CD14-positive monocyte (primary cell): ENCODE measurements at regions not wholly inside any gene's neighbourhood (a gene's known extent, or its start where the extent isn't known, plus 50 kb on each side); places are given as distances from the start of the nearest gene placed in this dataset.

Experiments
- DNase-seq, 3 donors: peaks; one replicate each; pipeline ENCODE4 v3.0.0-alpha.2; 2011 to 2022
- H2AFZ ChIP-seq: 2 replicates; pipeline ENCODE4 v1.6.0; 2012; ENCODE audit warnings: mild to moderate bottlenecking, low read depth, low read length, inconsistent platforms; ENCODE audit not compliant: insufficient read depth, poor library complexity, severe bottlenecking
- H3K27ac ChIP-seq, 2 donors: 1 replicate in 1 of 2; 2 replicates in 1 of 2; pipeline ENCODE4 v1.5.1; 2012 to 2013; ENCODE audit warnings: low read length in 2 of 2, control low read depth in 1 of 2, inconsistent platforms in 1 of 2, low read depth in 1 of 2, mild to moderate bottlenecking in 1 of 2
- H3K27me3 ChIP-seq, 2 donors: one replicate each; pipeline versions ENCODE4 v1.6.0 to v1.6.1; 2011 to 2013; ENCODE audit warnings: low read length in 2 of 2; ENCODE audit not compliant: control insufficient read depth in 2 of 2, insufficient read depth in 2 of 2
- H3K36me3 ChIP-seq, 2 donors: replicated peaks in 1 of 2; 1 replicate in 1 of 2; 2 replicates in 1 of 2; pipeline versions ENCODE4 v1.5.1 to v1.6.1; 2012 to 2013; ENCODE audit warnings: low read length in 2 of 2, control low read depth in 1 of 2, inconsistent platforms in 1 of 2, mild to moderate bottlenecking in 1 of 2; ENCODE audit not compliant: insufficient read depth in 2 of 2, control insufficient read depth in 1 of 2
- H3K4me1 ChIP-seq, 2 donors: 1 replicate in 1 of 2; 2 replicates in 1 of 2; pipeline versions ENCODE4 v1.5.1 to v1.6.1; 2012 to 2013; ENCODE audit warnings: low read length in 2 of 2, control low read depth in 1 of 2, inconsistent platforms in 1 of 2, mild to moderate bottlenecking in 1 of 2, moderate library complexity in 1 of 2; ENCODE audit not compliant: insufficient read depth in 2 of 2, control insufficient read depth in 1 of 2
- H3K4me2 ChIP-seq: replicated peaks from 2 replicates; pipeline ENCODE3; 2012; ENCODE audit warnings: low read length, moderate library complexity, mild to moderate bottlenecking; ENCODE audit not compliant: poor library complexity, severe bottlenecking; ENCODE audit errors: extremely low read depth
- H3K4me3 ChIP-seq, 3 experiments: fragments of 200-600 bp in 1 of 3; sonication (generic) in 1 of 3; replicated peaks in 1 of 3; 1 replicate in 2 of 3; 2 replicates in 1 of 3; pipeline ENCODE4 v1.5.1; 2011 to 2013; ENCODE audit warnings: low read length in 3 of 3, mild to moderate bottlenecking in 3 of 3, control low read depth in 2 of 3, low read depth in 2 of 3, inconsistent platforms in 1 of 3, moderate library complexity in 1 of 3
- H3K79me2 ChIP-seq: 2 replicates; pipeline ENCODE4 v1.6.0; 2012; ENCODE audit warnings: mild to moderate bottlenecking, control low read depth, inconsistent platforms, low read length, moderate library complexity; ENCODE audit not compliant: insufficient read depth
- H3K9ac ChIP-seq: 2 replicates; pipeline ENCODE4 v1.6.0; 2017; ENCODE audit warnings: low read length, mild to moderate bottlenecking; ENCODE audit not compliant: insufficient read depth, poor library complexity, severe bottlenecking
- H3K9me3 ChIP-seq, 2 donors: replicated peaks in 1 of 2; 1 replicate in 1 of 2; 2 replicates in 1 of 2; pipeline versions ENCODE4 v1.5.1 to v1.6.1; 2012 to 2013; ENCODE audit warnings: low read length in 2 of 2, control low read depth in 1 of 2; ENCODE audit not compliant: control insufficient read depth in 1 of 2, insufficient read depth in 1 of 2
- H4K20me1 ChIP-seq: 2 replicates; pipeline ENCODE4 v1.6.0; 2012; ENCODE audit warnings: mild to moderate bottlenecking, low read length, control low read depth, moderate library complexity; ENCODE audit not compliant: insufficient read depth
- H3K27ac Mint-ChIP-seq, 7 donors: one replicate each; pipeline ENCODE4 v1.8.0; 2020; ENCODE audit warnings: mild to moderate bottlenecking in 7 of 7, mixed read lengths in 7 of 7, moderate library complexity in 6 of 7, inconsistent platforms in 2 of 7
- H3K27me3 Mint-ChIP-seq, 3 donors: one replicate each; pipeline ENCODE4 v1.8.0; 2021 to 2022; ENCODE audit warnings: low read depth in 3 of 3, mild to moderate bottlenecking in 3 of 3, mixed read lengths in 3 of 3, moderate library complexity in 3 of 3, inconsistent platforms in 1 of 3
- H3K36me3 Mint-ChIP-seq, 2 donors: one replicate each; pipeline ENCODE4 v1.8.0; 2020; ENCODE audit warnings: mixed read lengths in 2 of 2, inconsistent platforms in 1 of 2, mild to moderate bottlenecking in 1 of 2
- H3K4me1 Mint-ChIP-seq: one replicate; pipeline ENCODE4 v1.8.0; 2020; ENCODE audit warnings: mild to moderate bottlenecking, mixed read lengths
- H3K4me3 Mint-ChIP-seq, 2 donors: one replicate each; pipeline ENCODE4 v1.8.0; 2020; ENCODE audit warnings: mild to moderate bottlenecking in 2 of 2, mixed read lengths in 2 of 2, moderate library complexity in 1 of 2
- H3K9me3 Mint-ChIP-seq, 7 donors: one replicate each; pipeline ENCODE4 v1.8.0; 2020 to 2022; ENCODE audit warnings: mixed read lengths in 7 of 7, mild to moderate bottlenecking in 6 of 7, moderate library complexity in 6 of 7, inconsistent platforms in 2 of 7
- WGBS: methylation state at CpG from one replicate; pipeline ENCODE4 v1.1.5; 2013; ENCODE audit warnings: missing lambda C conversion rate; ENCODE audit not compliant: insufficient coverage; 5-methylcytosine and 5-hydroxymethylcytosine counted together
- intact Hi-C, 2 donors: fragments of 100-400 bp; cut with micrococcal nuclease; formaldehyde crosslinking; loops; one replicate each; pipeline versions ENCODE4 v1.15.0 to v1.15.1; 2023
- TF ChIP-seq, protein P1 (sequence below): fragments of 200-600 bp; IDR thresholded peaks from one replicate; pipeline ENCODE4 v1.8.0; 2022; ENCODE audit warnings: antibody characterized with exemption, mild to moderate bottlenecking

GRCh38 chr1:162987866-162988265 lies 81.3 kb upstream of the RGS4 start:
- no peak overlapping the region for H3K4me3 ChIP-seq
- no peak overlapping the region for H3K4me2 ChIP-seq
- no CpG with 5 or more reads among the region's 1 CpG for WGBS
- H3K9ac ChIP-seq: no peak overlapping the region
- no peak for DNase-seq
- H4K20me1 ChIP-seq: no peaks in the 10 kb centered on the region
- Mint-ChIP-seq H3K27ac (no peak overlapping the region), H3K4me1 (no peaks in the 10 kb centered on the region), H3K4me3 (no peak overlapping the region), H3K36me3 (no peaks in the 10 kb centered on the region), H3K9me3 (peaks cover 0 to 3% (median 0%) of the 10 kb centered on the region in 7 donors), H3K27me3 (peaks cover 1 to 13% (median 4%) of the 10 kb centered on the region in 3 donors)
- no peak overlapping the region for H3K27ac ChIP-seq
- H3K4me1 ChIP-seq: no peaks in the 10 kb centered on the region
- no peaks in the 10 kb centered on the region for H3K79me2 ChIP-seq
- intact Hi-C loops: no loop called here
- TF ChIP-seq, protein P1, sequence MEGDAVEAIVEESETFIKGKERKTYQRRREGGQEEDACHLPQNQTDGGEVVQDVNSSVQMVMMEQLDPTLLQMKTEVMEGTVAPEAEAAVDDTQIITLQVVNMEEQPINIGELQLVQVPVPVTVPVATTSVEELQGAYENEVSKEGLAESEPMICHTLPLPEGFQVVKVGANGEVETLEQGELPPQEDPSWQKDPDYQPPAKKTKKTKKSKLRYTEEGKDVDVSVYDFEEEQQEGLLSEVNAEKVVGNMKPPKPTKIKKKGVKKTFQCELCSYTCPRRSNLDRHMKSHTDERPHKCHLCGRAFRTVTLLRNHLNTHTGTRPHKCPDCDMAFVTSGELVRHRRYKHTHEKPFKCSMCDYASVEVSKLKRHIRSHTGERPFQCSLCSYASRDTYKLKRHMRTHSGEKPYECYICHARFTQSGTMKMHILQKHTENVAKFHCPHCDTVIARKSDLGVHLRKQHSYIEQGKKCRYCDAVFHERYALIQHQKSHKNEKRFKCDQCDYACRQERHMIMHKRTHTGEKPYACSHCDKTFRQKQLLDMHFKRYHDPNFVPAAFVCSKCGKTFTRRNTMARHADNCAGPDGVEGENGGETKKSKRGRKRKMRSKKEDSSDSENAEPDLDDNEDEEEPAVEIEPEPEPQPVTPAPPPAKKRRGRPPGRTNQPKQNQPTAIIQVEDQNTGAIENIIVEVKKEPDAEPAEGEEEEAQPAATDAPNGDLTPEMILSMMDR: no peak
- no peak overlapping the region for H2AFZ ChIP-seq
- no peaks in the 10 kb centered on the region for H3K9me3 ChIP-seq
- H3K27me3 ChIP-seq: no peaks in the 10 kb centered on the region
- no peaks in the 10 kb centered on the region for H3K36me3 ChIP-seq

DNA sequence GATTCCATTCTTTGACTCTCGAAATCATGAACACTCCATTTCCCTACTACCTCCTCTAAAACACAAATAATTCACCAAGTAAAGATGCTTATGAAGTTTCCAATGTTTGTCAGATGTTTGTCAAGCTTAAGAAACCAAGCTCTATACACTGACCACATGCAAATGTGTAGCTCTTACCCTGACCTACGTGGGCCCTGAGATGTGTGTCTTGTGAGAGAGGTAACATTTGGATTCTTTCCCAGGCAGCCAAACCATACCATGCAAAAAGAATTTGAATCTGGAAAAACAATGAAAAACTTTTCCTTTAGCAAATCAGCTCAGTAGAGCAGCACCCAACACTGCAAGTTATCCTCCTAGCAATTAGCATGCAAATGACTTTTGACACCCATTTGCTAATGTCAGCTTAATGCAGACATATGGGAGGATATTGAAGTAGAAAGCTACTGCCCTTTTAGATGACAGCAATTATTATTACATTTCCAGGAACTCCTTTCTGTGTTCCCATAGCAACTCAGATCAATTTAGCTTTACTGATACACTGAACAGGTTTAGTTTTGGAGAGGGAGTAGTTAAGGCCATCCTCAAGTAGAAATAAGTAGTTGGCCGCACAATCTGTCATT lies 83.2 kb upstream of the RGS4 start:
- H3K27ac Mint-ChIP-seq: no peak overlapping the region
- TF ChIP-seq, protein P1: no peak
- H3K36me3 ChIP-seq: no peaks in the 10 kb centered on the region
- H3K27me3 Mint-ChIP-seq: peaks cover 0 to 13% (median 3%) of the 10 kb centered on the region in 3 donors
- no peak overlapping the region for H2AFZ ChIP-seq
- no peaks in the 10 kb centered on the region for H3K79me2 ChIP-seq
- no peaks in the 10 kb centered on the region for H4K20me1 ChIP-seq
- H3K36me3 Mint-ChIP-seq: no peaks in the 10 kb centered on the region
- no peaks in the 10 kb centered on the region for H3K9me3 ChIP-seq
- H3K27ac ChIP-seq: no peak overlapping the region
- no peak overlapping the region for H3K4me3 ChIP-seq
- no peak overlapping the region for H3K4me3 Mint-ChIP-seq
- intact Hi-C loops: no loop called here
- no peaks in the 10 kb centered on the region for H3K4me1 ChIP-seq
- no peak for DNase-seq
- H3K9ac ChIP-seq: no peak overlapping the region
- H3K4me1 Mint-ChIP-seq: no peaks in the 10 kb centered on the region
- WGBS: no CpG with 5 or more reads among the region's 3 CpGs
- H3K9me3 Mint-ChIP-seq: peaks cover 0 to 3% (median 0%) of the 10 kb centered on the region in 7 donors
- no peaks in the 10 kb centered on the region for H3K27me3 ChIP-seq
- no peak overlapping the region for H3K4me2 ChIP-seq
